PFSK-1 (cell line): ENCODE measurements at regions not wholly inside any gene's neighbourhood (a gene's known extent, or its start where the extent isn't known, plus 50 kb on each side); places are given as distances from the start of the nearest gene placed in this dataset.

ENCODE experiments used
- FOXP2 ChIP-seq: optimal IDR thresholded peaks from 2 replicates; pipeline ENCODE3; 2011; ENCODE audit warnings: borderline replicate concordance, control low read depth, inconsistent platforms; ENCODE audit not compliant: insufficient read depth; ENCODE audit errors: extremely low read length, extremely low read depth
- POLR2AphosphoS5 ChIP-seq: IDR thresholded peaks from 2 replicates; pipeline ENCODE4 v1.6.1; 2012; ENCODE audit warnings: low read depth, mild to moderate bottlenecking, control low read depth, low read length, moderate library complexity
- REST ChIP-seq, 2 experiments: IDR thresholded peaks; 2 replicates each; pipeline versions ENCODE4 v1.6.1 to v1.8.0; 2011 to 2012; ENCODE audit warnings: low read depth in 2 of 2, low read length in 2 of 2, control low read depth in 1 of 2, inconsistent platforms in 1 of 2, mild to moderate bottlenecking in 1 of 2, moderate library complexity in 1 of 2; ENCODE audit not compliant: insufficient read depth in 1 of 2
- SIN3A ChIP-seq: IDR thresholded peaks from 2 replicates; pipeline ENCODE4 v1.6.1; 2012; ENCODE audit warnings: mild to moderate bottlenecking, low read length, moderate library complexity, borderline replicate concordance; ENCODE audit not compliant: insufficient read depth
- TAF1 ChIP-seq: IDR thresholded peaks from 2 replicates; pipeline ENCODE4 v1.6.1; 2012; ENCODE audit warnings: low read length, control low read depth, borderline replicate concordance; ENCODE audit not compliant: insufficient read depth

DNA sequence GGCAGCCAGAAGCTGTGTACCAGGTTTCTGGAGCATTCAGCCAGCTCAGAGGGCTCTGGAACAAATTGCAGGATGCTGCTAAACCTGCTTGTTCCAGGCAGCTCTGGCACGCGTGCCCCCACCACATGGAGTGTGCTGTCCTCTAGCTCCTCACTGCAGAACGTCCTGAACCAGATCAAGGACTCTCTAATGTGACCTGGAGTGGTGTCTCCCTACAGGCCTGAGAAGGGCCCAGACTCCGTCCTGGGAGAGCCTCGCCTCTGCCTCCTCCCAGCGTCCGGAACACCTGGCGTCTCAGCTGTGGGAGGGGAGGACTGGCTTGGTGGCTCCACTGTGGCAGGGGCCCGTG is 115.6 kb upstream of the GPC1 start:
- TF ChIP-seq TAF1 (no peak), POLR2AphosphoS5 (no peak), SIN3A (no peak), REST (IDR thresholded peaks at IDR 0.05; ENCODE audit: insufficient read depth in 1 of 2, low read depth in 2 of 2, low read length in 2 of 2) (no peak), FOXP2 (no peak)
